K562 (cell line): ENCODE measurements at regions not wholly inside any gene's neighbourhood (a gene's known extent, or its start where the extent isn't known, plus 50 kb on each side); places are given as distances from the start of the nearest gene placed in this dataset.

Source experiments
- ATAC-seq: fragments of 200-7000 bp; cut with Tn5 transposase; 3 replicates; pipeline ENCODE4 v1.9.1; 2020; ENCODE audit warnings: moderate library complexity
- BruUV-seq: library from RNA; stranded (reverse); fragments of 400-500 nt; replicated peaks from 2 replicates; lab custom pipeline; 2021; lab: Mats Ljungman, UMichigan
- CTCF ChIA-PET: fragments of 300-600 bp; formaldehyde crosslinking; extraction: SDS; loops from one replicate; lab custom pipeline; 2021; ENCODE audit warnings: low intra/inter-chr PET ratio; lab: Yijun Ruan, JAX
- POLR2A ChIA-PET: fragments of 300-600, 350-650 bp; sonication (Branson Sonifier 250); formaldehyde crosslinking; extraction: SDS; loops from one replicate; lab custom pipeline; 2021; ENCODE audit warnings: antibody characterized with exemption, inconsistent platforms; lab: Yijun Ruan, JAX
- DNase-seq, 4 experiments: peaks; one replicate each; pipeline versions ENCODE4 v3.0.0 to v3.0.0-alpha.2; 2011 to 2018; ENCODE audit warnings: low spot score in 3 of 4, mixed read lengths in 3 of 4; ENCODE audit errors: extremely low read depth in 1 of 4
- FAIRE-seq: peaks from 2 replicates; lab custom pipeline; 2011; peaks lifted over from hg19 to GRCh38; lab: Jason Lieb, UNC
- H2AFZ ChIP-seq: 2 replicates; pipeline ENCODE4 v1.6.0; 2011; ENCODE audit warnings: low read depth, low read length, control low read depth, inconsistent platforms
- H3K27ac ChIP-seq: fragments of 200-600 bp; 3 replicates; pipeline ENCODE4 v1.8.0; 2011; ENCODE audit warnings: low read depth, mild to moderate bottlenecking, control low read depth, inconsistent platforms, low read length, moderate library complexity, mixed read lengths; ENCODE audit errors: extremely low read depth
- H3K27me3 ChIP-seq, 2 experiments: fragments of 300-600 bp in 1 of 2; 2 replicates in 1 of 2; 3 replicates in 1 of 2; pipeline versions ENCODE4 v1.6.0 to v1.8.0; 2011; ENCODE audit warnings: inconsistent platforms in 2 of 2, low read length in 2 of 2, mild to moderate bottlenecking in 1 of 2, mixed read lengths in 1 of 2, moderate library complexity in 1 of 2; ENCODE audit not compliant: control insufficient read depth in 2 of 2, insufficient read depth in 2 of 2
- H3K36me3 ChIP-seq: fragments of 300-600 bp; 3 replicates; pipeline ENCODE4 v1.8.0; 2011; ENCODE audit warnings: mild to moderate bottlenecking, low read length, inconsistent platforms; ENCODE audit not compliant: control insufficient read depth, insufficient read depth
- H3K4me1 ChIP-seq, 2 experiments: fragments of 200-600 bp in 1 of 2; replicated peaks in 1 of 2; 2 replicates in 1 of 2; 3 replicates in 1 of 2; pipeline versions ENCODE4 v1.5.1 to v1.8.0; 2011; ENCODE audit warnings: inconsistent platforms in 2 of 2, low read length in 2 of 2, mild to moderate bottlenecking in 1 of 2, mixed read lengths in 1 of 2, moderate library complexity in 1 of 2; ENCODE audit not compliant: control insufficient read depth in 2 of 2, insufficient read depth in 2 of 2
- H3K4me2 ChIP-seq: 2 replicates; pipeline ENCODE4 v1.6.1; 2011; ENCODE audit warnings: low read length, control low read depth, inconsistent platforms, mixed read lengths; ENCODE audit not compliant: insufficient read depth
- H3K4me3 ChIP-seq: fragments of 200-600 bp; sonication (generic), shearing (Covaris generic); 2 replicates; pipeline ENCODE4 v1.5.1; 2016; ENCODE audit warnings: control low read depth, inconsistent platforms
- H3K79me2 ChIP-seq: fragments of 200-600 bp; 3 replicates; pipeline ENCODE4 v1.8.0; 2011; ENCODE audit warnings: low read length, inconsistent platforms; ENCODE audit not compliant: control insufficient read depth, insufficient read depth
- H3K9ac ChIP-seq, 2 experiments: 2 replicates each; pipeline versions ENCODE4 v1.6.0 to v1.6.1; 2011; ENCODE audit warnings: low read depth in 2 of 2, low read length in 2 of 2, control low read depth in 1 of 2, inconsistent platforms in 1 of 2, mild to moderate bottlenecking in 1 of 2, mixed read lengths in 1 of 2; ENCODE audit not compliant: insufficient read depth in 1 of 2
- H3K9me1 ChIP-seq: one replicate; pipeline ENCODE4 v1.6.0; 2011; ENCODE audit warnings: inconsistent platforms, mild to moderate bottlenecking, low read length, moderate library complexity; ENCODE audit not compliant: control insufficient read depth, insufficient read depth
- H3K9me3 ChIP-seq: replicated peaks from 2 replicates; pipeline ENCODE4 v1.5.1; 2011; ENCODE audit warnings: low read depth, low read length, inconsistent platforms; ENCODE audit not compliant: control insufficient read depth, insufficient read depth
- H4K20me1 ChIP-seq: replicated peaks from 2 replicates; pipeline ENCODE4 v1.6.1; 2011; ENCODE audit warnings: low read length, inconsistent platforms, mixed read lengths; ENCODE audit not compliant: control insufficient read depth, insufficient read depth
- CEBPG ChIP-seq, 3 experiments: fragments of 200-800 bp in 1 of 3; sonication (Bioruptor generic) in 1 of 3; sonication (generic) in 1 of 3; formaldehyde crosslinking in 1 of 3; IDR thresholded peaks in 2 of 3; conservative IDR thresholded peaks in 1 of 3; 2 replicates each; pipeline versions ENCODE4 v1.6.1 to v1.8.0; 2016 to 2022; ENCODE audit warnings: missing compliant biosample characterization in 2 of 3, missing genetic modification characterization in 2 of 3, mild to moderate bottlenecking in 1 of 3, missing genetic modification reagents in 1 of 3
- DNMT1 ChIP-seq: fragments of 450-650 bp; IDR thresholded peaks from 2 replicates; pipeline ENCODE4 v1.6.1; 2016; ENCODE audit warnings: antibody characterized with exemption, mild to moderate bottlenecking
- DPF2 ChIP-seq: fragments of 450-650 bp; IDR thresholded peaks from 2 replicates; pipeline ENCODE4 v1.6.1; 2016
- E2F6 ChIP-seq, 2 experiments: IDR thresholded peaks; 2 replicates each; pipeline ENCODE4 v1.6.1; 2011; ENCODE audit warnings: borderline replicate concordance in 1 of 2, control low read depth in 1 of 2, low read depth in 1 of 2, low read length in 1 of 2, mild to moderate bottlenecking in 1 of 2, mixed read lengths in 1 of 2, moderate library complexity in 1 of 2; ENCODE audit not compliant: insufficient read depth in 1 of 2, insufficient read length in 1 of 2, poor library complexity in 1 of 2, severe bottlenecking in 1 of 2; ENCODE audit errors: extremely low read depth in 1 of 2
- EHMT2 ChIP-seq: fragments of 450-650 bp; IDR thresholded peaks from 2 replicates; pipeline ENCODE4 v1.6.1; 2018; ENCODE audit warnings: antibody characterized with exemption
- FOSL1 ChIP-seq: fragments of 200-800 bp; sonication (Bioruptor generic); conservative IDR thresholded peaks from 2 replicates; pipeline ENCODE4 v1.6.1; 2016; ENCODE audit warnings: missing genetic modification characterization, missing compliant biosample characterization
- MBD2 ChIP-seq: sonication (generic); IDR thresholded peaks from 2 replicates; pipeline ENCODE4 v1.6.1; 2016; ENCODE audit warnings: low read depth, borderline replicate concordance
- NKRF ChIP-seq: fragments of 450-650 bp; IDR thresholded peaks from 2 replicates; pipeline ENCODE4 v1.6.1; 2016; ENCODE audit warnings: borderline replicate concordance
- TCF15 ChIP-seq: fragments of 250-450 bp; sonication (Bioruptor Pico); IDR thresholded peaks from 2 replicates; pipeline ENCODE4 v1.8.0; 2022; ENCODE audit warnings: moderate library complexity, mild to moderate bottlenecking, inconsistent platforms
- ZC3H11A ChIP-seq: IDR thresholded peaks from 2 replicates; pipeline ENCODE4 v1.6.1; 2012; ENCODE audit warnings: low read depth, low read length, improper control_type of control experiment
- ZC3H8 ChIP-seq: fragments of 450-650 bp; IDR thresholded peaks from 2 replicates; pipeline ENCODE4 v1.6.1; 2017
- ZFP1 ChIP-seq: fragments of 450-650 bp; formaldehyde crosslinking; IDR thresholded peaks from 2 replicates; pipeline ENCODE4 v1.4.0; 2020; ENCODE audit warnings: mild to moderate bottlenecking, mixed read lengths
- WGBS: fragments of 100-300 bp; shearing (Covaris generic); methylation state at CpG from one replicate; pipeline ENCODE4 v1.1.6; 2016; ENCODE audit warnings: low coverage, mixed read lengths; ENCODE audit not compliant: insufficient coverage; ENCODE audit errors: missing lambda C conversion rate; 5-methylcytosine and 5-hydroxymethylcytosine counted together
- in situ Hi-C: fragments of 300-500 bp; cut with MboI; formaldehyde crosslinking; loops from 4 replicates; pipeline ENCODE4 v1.15.0; 2018; ENCODE audit warnings: inconsistent platforms, mixed read lengths
- intact Hi-C: fragments of 100-400 bp; cut with micrococcal nuclease; formaldehyde crosslinking; loops from 2 replicates; pipeline ENCODE4 v1.14.2; 2022

- no peak overlapping the region for H3K9ac ChIP-seq
- FAIRE-seq (no peak), ATAC-seq (no peak), DNase-seq (no peak)
- no peaks in the 10 kb centered on the region for H3K9me3 ChIP-seq
- H3K4me2 ChIP-seq: no peak overlapping the region
- H3K27me3 ChIP-seq: no peaks in the 10 kb centered on the region
- no peaks in the 10 kb centered on the region for H3K36me3 ChIP-seq
- TF ChIP-seq DPF2 (no peak), MBD2 (no peak), CEBPG (CRISPR knock-in tag; IDR thresholded peaks at IDR 0.05) (no peak), CEBPG (tag; conservative IDR thresholded peaks at IDR 0.05 in 1 of 2, IDR thresholded peaks at IDR 0.05 in 1 of 2) (no peak), E2F6 (IDR thresholded peaks at IDR 0.05; ENCODE audit: borderline replicate concordance in 1 of 2, extremely low read depth in 1 of 2, insufficient read depth in 1 of 2, insufficient read length in 1 of 2, low read depth in 1 of 2, low read length in 1 of 2, poor library complexity in 1 of 2, severe bottlenecking in 1 of 2) (no peak), TCF15 (CRISPR knock-in tag) (no peak), NKRF (no peak), ZFP1 (CRISPR knock-in tag) (no peak), EHMT2 (no peak), ZC3H11A (no peak), FOSL1 (tag) (no peak), DNMT1 (no peak), ZC3H8 (no peak)
- no peaks in the 10 kb centered on the region for H3K9me1 ChIP-seq
- in situ Hi-C loops: no loop called here
- H2AFZ ChIP-seq: no peak overlapping the region
- ChIA-PET POLR2A (no interaction called here), CTCF (no interaction called here)
- BruUV-seq: no TSS peak
- no peaks in the 10 kb centered on the region for H3K4me1 ChIP-seq
- WGBS: 4% methylated on average over 1 of the region's 1 CpG
- no peaks in the 10 kb centered on the region for H4K20me1 ChIP-seq
- H3K79me2 ChIP-seq: no peaks in the 10 kb centered on the region
- no peak overlapping the region for H3K4me3 ChIP-seq
- no peak overlapping the region for H3K27ac ChIP-seq
- intact Hi-C loops: no loop called here
Observed at GRCh38 chr12:67837876-67838275, 151.4 kb upstream of the IFNG-AS1 start.
